BE2C (cell line): ENCODE measurements at regions not wholly inside any gene's neighbourhood (a gene's known extent, or its start where the extent isn't known, plus 50 kb on each side); places are given as distances from the start of the nearest gene placed in this dataset.

Experiments
- DNase-seq: peaks from one replicate; pipeline ENCODE4 v3.0.0-alpha.2; 2020
- H3K27me3 ChIP-seq: fragments of 250-450 bp; sonication (Bioruptor Pico); 2 replicates; pipeline ENCODE4 v1.5.1; 2020; ENCODE audit warnings: mild to moderate bottlenecking
- H3K36me3 ChIP-seq: fragments of 250-450 bp; sonication (Bioruptor Pico); 2 replicates; pipeline ENCODE4 v1.5.1; 2020; ENCODE audit warnings: mild to moderate bottlenecking
- H3K4me1 ChIP-seq: fragments of 250-450 bp; sonication (Bioruptor Pico); 2 replicates; pipeline ENCODE4 v1.5.1; 2020
- H3K4me3 ChIP-seq: 2 replicates; pipeline ENCODE4 v1.5.1; 2011; ENCODE audit warnings: low read depth, low read length
- H3K9me3 ChIP-seq: fragments of 250-450 bp; sonication (Bioruptor Pico); 2 replicates; pipeline ENCODE4 v1.5.1; 2020
- TF ChIP-seq, protein P1 (sequence below): IDR thresholded peaks from 2 replicates; pipeline ENCODE4 v1.5.1; 2012; ENCODE audit warnings: mild to moderate bottlenecking, low read depth, low read length

DNA sequence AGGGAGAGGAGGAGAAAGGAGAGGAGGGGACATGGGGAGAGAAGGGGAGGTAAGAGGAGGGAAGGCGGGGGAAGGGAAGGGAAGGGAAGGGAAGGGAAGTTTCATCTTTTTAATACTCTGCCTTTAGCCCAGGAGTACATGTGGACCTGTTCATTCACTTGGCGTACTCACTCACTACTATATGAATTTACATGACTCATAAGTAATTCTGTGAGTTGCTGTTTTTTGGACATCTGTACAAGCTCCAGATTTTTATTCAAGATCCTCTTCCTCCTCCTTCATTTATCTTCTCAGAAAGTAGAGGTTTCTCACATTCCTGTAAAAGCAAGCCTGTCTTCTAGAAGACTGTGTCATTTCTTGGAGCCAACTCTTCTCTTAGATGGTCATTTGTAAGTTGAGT is 84.6 kb downstream of the RDH14 start:
- Histone ChIP-seq H3K9me3 (no peaks in the 10 kb centered on the region), H3K4me3 (no peak overlapping the region), H3K36me3 (no peaks in the 10 kb centered on the region), H3K4me1 (no peaks in the 10 kb centered on the region), H3K27me3 (peaks cover 12% of the 10 kb centered on the region)
- TF ChIP-seq, protein P1, sequence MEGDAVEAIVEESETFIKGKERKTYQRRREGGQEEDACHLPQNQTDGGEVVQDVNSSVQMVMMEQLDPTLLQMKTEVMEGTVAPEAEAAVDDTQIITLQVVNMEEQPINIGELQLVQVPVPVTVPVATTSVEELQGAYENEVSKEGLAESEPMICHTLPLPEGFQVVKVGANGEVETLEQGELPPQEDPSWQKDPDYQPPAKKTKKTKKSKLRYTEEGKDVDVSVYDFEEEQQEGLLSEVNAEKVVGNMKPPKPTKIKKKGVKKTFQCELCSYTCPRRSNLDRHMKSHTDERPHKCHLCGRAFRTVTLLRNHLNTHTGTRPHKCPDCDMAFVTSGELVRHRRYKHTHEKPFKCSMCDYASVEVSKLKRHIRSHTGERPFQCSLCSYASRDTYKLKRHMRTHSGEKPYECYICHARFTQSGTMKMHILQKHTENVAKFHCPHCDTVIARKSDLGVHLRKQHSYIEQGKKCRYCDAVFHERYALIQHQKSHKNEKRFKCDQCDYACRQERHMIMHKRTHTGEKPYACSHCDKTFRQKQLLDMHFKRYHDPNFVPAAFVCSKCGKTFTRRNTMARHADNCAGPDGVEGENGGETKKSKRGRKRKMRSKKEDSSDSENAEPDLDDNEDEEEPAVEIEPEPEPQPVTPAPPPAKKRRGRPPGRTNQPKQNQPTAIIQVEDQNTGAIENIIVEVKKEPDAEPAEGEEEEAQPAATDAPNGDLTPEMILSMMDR, result no peak
- DNase-seq, result no peak

DNA sequence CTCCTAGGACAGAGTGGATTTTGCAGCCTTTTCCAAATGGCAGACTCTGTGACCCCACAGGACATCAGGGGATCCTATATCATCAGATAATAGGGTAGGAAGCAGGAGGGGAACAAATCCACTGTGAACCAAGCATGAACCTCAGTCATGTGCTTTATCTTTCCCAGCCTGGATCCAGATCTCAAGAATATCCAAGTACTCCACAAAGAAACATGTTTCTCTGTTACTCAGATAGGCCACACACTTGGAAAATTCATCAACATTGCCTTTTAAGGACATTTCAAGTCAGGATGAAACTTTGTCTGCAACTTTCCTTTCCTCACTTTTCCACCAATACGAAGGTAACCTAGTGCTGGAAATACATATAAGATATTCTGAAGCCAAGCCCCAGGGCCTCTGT is 85.8 kb downstream of the RDH14 start:
- TF ChIP-seq, protein P1, result no peak
- Histone ChIP-seq H3K9me3 (no peaks in the 10 kb centered on the region), H3K36me3 (no peaks in the 10 kb centered on the region), H3K27me3 (peaks cover 7% of the 10 kb centered on the region), H3K4me3 (no peak overlapping the region), H3K4me1 (no peaks in the 10 kb centered on the region)
- no peak for DNase-seq

GRCh38 chr2:18473241-18474181 is 86.9 kb downstream of the RDH14 start:
- peaks cover 4% of the 10 kb centered on the region for H3K27me3 ChIP-seq
- no peak for DNase-seq
- H3K36me3 ChIP-seq, result no peaks in the 10 kb centered on the region
- no peaks in the 10 kb centered on the region for H3K4me1 ChIP-seq
- TF ChIP-seq, protein P1, result no peak
- H3K9me3 ChIP-seq, result no peaks in the 10 kb centered on the region
- H3K4me3 ChIP-seq, result no peak overlapping the region

DNA sequence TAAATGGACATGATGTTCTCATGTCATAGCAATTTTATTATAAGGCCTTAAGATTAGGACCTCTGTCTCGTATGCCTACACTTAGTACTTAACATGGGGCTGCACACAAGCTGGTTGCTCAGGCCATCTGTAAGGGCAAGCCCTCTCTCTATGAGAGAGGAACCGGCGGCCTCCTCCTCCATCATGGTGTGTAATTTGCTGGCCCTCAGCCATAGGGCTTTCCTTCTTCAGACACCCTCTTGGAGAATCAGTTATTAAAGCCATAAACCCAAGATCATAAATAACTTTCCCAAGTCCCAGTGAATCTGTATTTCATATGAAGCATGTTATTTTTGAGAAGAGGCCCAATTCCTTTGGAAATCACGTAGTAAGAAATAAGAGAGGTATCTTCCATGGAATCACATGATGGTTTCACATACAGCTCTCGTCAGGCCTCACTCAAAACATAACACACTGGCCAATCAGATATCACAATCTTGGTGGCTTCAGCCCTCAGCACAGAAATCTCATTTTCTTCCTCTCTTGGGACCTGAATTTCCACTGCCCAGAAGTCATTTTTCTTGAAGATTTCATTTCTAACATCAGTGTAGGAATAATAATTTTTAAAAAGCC is 92.6 kb downstream of the RDH14 start:
- no peak for DNase-seq
- H3K36me3 ChIP-seq, result no peaks in the 10 kb centered on the region
- H3K4me3 ChIP-seq, result no peak overlapping the region
- no peaks in the 10 kb centered on the region for H3K4me1 ChIP-seq
- peaks cover 17% of the 10 kb centered on the region for H3K27me3 ChIP-seq
- H3K9me3 ChIP-seq, result no peaks in the 10 kb centered on the region
- TF ChIP-seq, protein P1, result no peak

- Histone ChIP-seq H3K4me3 (no peak overlapping the region), H3K9me3 (no peaks in the 10 kb centered on the region), H3K36me3 (no peaks in the 10 kb centered on the region), H3K4me1 (no peaks in the 10 kb centered on the region), H3K27me3 (peaks cover 17% of the 10 kb centered on the region)
- TF ChIP-seq, protein P1, result no peak
- no peak for DNase-seq
These were observed 94.5 kb downstream of the RDH14 start for GRCh38 chr2:18465979-18466378.

DNA sequence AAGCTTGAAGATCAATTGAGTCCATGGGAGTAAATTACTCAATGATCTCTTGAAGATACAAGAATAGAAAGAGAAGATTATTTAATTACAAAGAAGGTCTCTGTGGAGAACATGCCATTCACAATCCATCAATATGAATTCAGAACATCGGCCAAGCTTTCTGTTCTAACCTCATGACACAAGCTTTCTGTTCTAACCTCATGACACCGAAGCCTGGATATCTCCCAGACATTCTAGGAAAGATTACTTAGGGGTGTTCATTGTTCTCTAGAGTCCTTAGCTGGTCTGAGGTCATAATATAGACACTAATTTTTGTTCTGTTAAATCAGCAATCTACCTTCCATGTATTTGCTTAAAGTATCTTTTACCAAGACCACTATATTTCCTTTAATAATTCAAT is 95.5 kb downstream of the RDH14 start:
- peaks cover 17% of the 10 kb centered on the region for H3K27me3 ChIP-seq
- no peaks in the 10 kb centered on the region for H3K9me3 ChIP-seq
- no peaks in the 10 kb centered on the region for H3K36me3 ChIP-seq
- DNase-seq, result no peak
- H3K4me1 ChIP-seq, result no peaks in the 10 kb centered on the region
- no peak overlapping the region for H3K4me3 ChIP-seq
- TF ChIP-seq, protein P1, result no peak
